A549 (cell line): ENCODE measurements at regions not wholly inside any gene's neighbourhood (a gene's known extent, or its start where the extent isn't known, plus 50 kb on each side); places are given as distances from the start of the nearest gene placed in this dataset.

Experiments used
- EP300 ChIP-seq, 2 experiments: fragments of >200 bp; sonication (Bioruptor Twin); formaldehyde crosslinking; IDR thresholded peaks; 2 replicates in 1 of 2; 3 replicates in 1 of 2; pipeline ENCODE4 v1.6.1; 2016 to 2017
- USF2 ChIP-seq: fragments of 450-650 bp; IDR thresholded peaks from 2 replicates; pipeline ENCODE4 v1.6.1; 2014; ENCODE audit warnings: antibody characterized with exemption
- TF ChIP-seq, protein P1 (sequence below): fragments of 200-600 bp; sonication (generic); IDR thresholded peaks from 2 replicates; pipeline ENCODE4 v1.6.1; 2016; ENCODE audit warnings: antibody characterized with exemption, mild to moderate bottlenecking, moderate library complexity

- no peak for TF ChIP-seq USF2
- TF ChIP-seq, protein P1, sequence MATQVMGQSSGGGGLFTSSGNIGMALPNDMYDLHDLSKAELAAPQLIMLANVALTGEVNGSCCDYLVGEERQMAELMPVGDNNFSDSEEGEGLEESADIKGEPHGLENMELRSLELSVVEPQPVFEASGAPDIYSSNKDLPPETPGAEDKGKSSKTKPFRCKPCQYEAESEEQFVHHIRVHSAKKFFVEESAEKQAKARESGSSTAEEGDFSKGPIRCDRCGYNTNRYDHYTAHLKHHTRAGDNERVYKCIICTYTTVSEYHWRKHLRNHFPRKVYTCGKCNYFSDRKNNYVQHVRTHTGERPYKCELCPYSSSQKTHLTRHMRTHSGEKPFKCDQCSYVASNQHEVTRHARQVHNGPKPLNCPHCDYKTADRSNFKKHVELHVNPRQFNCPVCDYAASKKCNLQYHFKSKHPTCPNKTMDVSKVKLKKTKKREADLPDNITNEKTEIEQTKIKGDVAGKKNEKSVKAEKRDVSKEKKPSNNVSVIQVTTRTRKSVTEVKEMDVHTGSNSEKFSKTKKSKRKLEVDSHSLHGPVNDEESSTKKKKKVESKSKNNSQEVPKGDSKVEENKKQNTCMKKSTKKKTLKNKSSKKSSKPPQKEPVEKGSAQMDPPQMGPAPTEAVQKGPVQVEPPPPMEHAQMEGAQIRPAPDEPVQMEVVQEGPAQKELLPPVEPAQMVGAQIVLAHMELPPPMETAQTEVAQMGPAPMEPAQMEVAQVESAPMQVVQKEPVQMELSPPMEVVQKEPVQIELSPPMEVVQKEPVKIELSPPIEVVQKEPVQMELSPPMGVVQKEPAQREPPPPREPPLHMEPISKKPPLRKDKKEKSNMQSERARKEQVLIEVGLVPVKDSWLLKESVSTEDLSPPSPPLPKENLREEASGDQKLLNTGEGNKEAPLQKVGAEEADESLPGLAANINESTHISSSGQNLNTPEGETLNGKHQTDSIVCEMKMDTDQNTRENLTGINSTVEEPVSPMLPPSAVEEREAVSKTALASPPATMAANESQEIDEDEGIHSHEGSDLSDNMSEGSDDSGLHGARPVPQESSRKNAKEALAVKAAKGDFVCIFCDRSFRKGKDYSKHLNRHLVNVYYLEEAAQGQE = no peak
- no peak for TF ChIP-seq EP300 (IDR thresholded peaks at IDR 0.05)
These were observed 322.3 kb downstream of the NDFIP2 start for GRCh38 chr13:79803296-79803695.
